Activated T-cell treated with anti-CD3 and anti-CD28 coated beads for 48 hours (primary cell): ENCODE measurements at regions not wholly inside any gene's neighbourhood (a gene's known extent, or its start where the extent isn't known, plus 50 kb on each side); places are given as distances from the start of the nearest gene placed in this dataset.

Source experiments
- DNase-seq: peaks from one replicate; pipeline ENCODE4 v3.0.0-alpha.2; 2020; ENCODE audit warnings: low read depth

DNA sequence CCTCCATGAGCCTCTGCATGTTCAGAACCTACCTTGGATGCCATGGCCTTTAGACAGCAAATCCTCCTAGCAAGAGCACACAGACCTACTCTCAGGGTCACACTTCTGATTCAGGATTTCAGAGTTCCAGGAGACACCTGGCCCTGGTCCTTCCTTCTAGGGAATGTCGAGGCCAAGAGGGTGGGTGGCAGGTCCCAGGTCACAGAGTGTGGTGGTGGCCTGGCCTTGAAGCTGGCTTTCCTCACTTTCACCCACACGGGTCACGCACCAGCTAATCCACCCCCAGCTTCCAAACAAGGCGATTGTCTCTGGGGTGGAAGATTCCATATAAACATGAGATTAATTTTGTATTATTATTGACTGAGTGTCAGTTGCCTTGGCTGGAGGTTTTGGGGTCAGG lies 328.3 kb upstream of the RTL1 start:
- DNase-seq: no peak

DNA sequence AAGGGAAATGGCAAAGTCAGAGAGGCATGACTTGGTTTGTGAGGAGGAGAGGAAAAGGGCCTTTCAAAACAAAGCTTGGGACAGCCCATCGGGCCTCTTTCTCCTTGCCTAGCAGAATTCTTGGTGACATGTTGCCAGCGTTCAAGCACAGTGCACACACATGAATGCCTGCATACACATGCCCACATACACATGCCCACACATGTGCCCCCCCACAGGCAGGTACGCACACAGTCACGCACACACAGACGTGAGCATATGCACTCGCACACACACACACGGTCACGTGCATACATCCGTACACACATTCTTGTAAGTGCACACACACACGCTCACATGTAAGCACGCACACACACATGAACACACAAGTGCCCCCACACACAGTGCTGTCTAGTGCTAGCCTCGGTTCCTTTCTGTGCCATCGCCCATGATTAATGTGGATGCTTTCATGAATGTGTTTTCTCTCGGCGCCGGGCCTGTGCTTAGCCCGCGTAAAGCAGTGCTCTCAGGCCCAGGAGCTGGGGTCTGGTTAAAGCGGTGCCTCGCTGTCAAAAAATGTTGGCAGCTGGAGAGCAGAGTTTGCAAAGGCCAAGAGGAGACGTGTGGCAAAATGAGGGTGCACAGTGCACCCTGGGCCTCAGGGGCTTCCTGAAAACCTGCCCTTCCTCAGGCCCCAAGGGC lies 328.8 kb upstream of the DIO3 start:
- DNase-seq: no peak

DNA sequence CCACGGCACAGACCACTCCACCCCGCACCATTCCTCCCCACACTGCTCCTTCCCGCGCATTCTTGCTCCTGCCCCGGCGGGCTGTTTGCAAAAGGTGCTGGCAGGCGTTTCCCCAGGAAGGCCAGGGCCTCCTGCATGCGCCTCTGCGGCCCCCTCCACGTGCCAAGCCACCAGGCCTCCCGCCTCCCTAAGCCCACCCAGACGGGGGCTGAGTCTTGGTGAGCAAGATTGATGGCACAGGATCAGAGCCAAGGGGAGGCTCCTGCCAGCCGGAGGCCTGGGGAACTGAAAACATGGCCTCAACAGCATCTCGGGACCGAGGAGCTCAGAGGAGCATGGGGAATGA lies 328.3 kb upstream of the DIO3 start:
- no peak for DNase-seq

DNA sequence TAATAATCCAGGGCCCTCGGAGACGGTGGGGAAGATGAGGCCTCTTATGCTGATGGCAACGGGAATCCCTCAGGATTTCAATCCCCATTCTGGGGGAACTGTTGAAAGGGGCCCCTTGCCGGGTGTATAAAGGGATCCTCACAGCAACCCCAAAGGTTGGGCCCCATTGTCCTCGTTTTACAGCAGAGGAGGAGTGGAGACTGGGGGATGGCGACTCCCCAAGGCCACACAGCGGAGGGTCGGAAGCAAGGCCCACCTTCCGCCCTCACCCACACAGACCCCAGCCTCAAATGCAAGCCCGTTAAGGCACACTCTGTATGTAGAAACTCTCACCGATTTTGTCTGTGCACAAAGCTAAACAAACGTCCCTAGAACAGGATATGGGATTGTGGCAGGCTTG lies 327.9 kb upstream of the DIO3 start:
- DNase-seq: no peak

DNA sequence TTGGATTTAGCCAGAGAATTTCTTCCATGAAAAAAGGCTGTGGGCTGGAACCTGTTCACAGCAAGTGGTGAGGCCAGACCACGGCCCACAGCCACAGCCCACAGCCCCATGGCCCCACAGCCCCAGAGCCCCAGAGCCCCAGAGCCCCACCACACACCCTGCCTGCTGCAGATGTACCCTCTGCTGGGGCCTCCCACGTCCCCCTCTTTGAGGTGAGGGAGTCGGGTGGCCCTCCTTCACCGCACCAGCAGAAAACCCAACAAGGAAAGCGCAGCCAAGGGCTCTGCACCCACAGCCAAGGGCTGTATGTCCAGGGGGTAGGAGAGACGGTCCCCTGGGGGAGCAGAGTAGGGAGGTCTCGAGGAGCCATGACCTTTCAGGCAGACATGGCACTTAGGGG lies 327.5 kb upstream of the DIO3 start:
- DNase-seq: no peak

DNA sequence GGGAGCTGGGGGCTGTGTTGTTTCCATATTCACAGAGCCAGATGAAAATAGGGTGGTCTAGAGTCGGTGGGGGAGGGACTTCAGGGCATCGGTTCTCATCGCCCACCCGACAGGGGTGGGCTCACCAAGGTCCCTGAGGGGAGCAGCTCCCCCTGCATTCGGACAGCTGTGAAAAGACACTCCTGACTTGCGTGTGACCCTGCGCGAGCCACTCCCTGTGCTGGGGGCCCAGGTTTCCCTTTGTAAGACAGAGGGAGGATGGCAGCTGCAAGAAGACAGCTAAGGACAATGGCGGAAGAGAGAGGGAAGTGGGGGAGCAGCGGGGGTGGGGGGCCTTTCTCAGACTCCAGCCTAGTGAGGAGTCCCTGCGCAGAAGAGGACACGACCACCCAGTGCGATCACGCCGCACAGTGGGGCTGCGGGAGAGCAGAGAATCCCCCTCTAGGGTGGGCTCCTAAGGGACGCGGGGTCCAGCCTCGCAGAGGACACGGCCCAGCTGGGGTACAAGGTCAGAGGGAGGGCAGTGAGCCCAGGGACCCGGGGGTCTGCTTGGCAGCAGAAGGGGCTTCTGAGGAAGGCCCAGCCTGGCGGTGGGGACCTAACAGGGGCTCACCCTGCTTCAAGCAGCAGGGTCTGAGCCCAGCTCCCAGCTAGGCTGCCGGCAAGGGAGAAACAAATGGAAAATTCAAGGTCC lies 326.9 kb upstream of the DIO3 start:
- DNase-seq: no peak

DNA sequence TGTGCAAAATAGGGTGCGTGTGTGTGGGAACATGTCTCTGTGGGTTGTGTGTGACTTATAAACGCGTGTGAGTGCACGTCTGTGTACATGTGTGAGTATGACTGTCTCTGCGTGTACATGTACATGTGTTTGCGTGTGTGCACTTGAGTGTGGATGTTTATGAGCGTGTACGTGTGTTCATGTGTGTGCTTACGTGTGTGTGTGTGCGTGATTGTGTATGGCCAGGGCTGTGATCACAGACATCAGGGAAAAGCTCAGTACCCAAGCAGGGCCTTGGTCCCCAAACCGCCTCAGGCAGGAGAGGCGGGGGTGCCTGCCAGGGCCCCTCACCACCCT lies 326.3 kb upstream of the DIO3 start:
- no peak for DNase-seq

DNA sequence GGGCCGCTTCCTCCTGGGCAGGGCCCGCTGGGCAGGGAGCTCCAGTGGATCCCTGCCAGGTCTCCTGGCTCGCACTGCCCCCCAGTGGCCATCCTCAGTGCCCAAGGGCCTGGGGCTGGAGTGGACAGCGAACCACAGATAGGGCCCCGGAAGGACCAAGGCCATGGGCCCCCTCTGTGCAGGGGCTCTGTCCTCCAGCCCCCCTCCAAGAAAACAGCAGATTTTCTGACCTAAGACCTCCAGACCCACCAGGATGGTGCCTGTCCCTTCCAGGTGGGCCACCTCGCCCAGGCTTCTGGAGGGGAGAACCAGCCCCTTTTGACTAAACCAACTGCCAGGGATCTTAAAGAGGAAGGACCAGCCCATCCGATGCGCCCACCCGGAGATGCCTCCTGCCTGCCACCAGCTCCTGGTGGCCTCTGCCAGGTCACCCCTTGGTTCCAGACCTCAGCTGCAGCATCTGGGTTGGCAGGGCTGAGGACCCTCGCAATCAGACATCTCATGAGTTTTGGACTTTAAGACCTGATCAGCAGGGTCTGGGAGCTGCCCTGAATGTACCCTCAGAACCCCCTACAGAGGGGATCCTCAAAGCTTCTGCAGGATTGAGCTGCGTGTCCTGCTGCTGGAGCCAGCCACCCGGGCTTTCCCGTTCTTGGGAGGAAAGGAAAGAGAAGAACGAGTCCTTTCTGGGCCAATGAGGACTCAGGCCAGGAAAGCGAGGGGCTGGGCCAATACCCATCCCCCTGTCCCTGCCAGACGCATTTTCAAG lies 325.8 kb upstream of the DIO3 start:
- peak; percentile 18 for DNase-seq

DNA sequence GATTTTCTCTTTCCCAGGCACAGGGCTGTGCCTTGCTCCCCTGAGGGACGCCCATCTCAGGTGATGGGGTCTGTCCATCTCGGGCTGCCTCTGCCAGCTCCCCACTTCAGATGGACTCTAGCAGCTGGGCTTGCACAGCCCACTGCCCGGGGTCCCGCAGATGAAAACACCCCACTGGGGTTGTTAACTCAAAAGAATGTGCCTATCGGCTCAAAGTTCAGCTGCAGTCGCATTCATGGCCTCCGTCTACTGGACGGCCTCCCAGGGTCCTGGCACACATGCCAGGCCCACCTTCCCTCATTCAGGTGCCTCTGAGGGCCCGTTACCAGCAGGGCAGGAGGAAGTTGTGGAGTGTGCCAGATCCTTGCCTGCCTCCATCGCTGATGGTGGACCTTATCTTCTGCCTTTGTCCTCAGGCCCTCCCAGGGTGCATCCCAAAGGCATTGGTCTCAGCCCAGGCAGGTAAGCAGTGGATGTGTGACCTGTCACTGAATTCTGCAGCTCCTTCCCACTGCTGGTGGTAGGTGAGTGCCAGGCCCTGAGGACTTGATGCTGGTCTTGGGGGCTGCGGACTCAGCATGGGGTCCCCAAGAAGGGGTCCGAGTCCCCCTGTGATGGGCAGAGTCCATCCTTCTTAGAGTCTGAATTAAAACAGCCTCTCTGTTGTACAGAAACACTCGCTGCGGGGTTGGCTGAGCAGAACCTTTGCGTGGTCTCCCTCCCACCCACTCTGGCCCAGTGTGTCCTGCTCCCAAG lies 324.6 kb upstream of the DIO3 start:
- DNase-seq: no peak

DNA sequence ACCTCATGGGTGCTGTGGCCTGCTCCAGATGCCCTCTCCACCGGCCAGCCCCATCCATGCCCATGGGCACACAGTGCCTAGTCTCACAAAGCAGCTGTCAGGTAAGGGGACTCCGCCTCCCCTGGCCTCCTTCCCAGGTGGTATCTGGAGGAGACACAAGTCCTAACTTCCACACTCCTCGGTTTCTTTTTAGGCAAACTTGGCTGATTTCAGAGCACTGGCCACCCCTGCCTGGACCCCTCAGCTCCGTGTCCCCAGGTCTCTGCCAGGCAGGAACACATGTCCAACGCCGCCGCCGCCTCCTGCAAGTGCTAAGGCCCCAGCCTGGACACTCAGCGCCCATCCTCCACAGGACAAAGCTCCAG lies 324.1 kb upstream of the DIO3 start:
- DNase-seq: no peak

DNA sequence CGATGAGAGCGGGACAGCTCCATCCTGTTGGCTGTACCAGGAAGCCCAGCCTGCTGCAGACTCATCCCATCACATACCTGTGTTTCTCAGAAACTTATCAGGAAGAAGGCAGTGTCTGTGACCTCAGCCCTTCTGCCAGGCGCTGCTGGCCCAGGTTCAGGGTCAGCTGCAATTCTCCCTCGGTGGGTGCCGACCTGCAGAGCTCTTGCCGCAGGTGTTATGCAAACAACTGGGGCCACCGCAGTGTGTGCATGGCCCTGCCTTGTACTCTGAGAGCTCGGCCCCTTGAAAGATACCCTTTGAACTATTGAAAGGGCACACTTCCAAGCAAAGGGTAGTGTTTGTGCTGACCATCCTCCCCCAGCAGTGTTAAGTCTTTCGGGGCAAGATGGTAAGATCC lies 322.2 kb upstream of the DIO3 start:
- no peak for DNase-seq

DNA sequence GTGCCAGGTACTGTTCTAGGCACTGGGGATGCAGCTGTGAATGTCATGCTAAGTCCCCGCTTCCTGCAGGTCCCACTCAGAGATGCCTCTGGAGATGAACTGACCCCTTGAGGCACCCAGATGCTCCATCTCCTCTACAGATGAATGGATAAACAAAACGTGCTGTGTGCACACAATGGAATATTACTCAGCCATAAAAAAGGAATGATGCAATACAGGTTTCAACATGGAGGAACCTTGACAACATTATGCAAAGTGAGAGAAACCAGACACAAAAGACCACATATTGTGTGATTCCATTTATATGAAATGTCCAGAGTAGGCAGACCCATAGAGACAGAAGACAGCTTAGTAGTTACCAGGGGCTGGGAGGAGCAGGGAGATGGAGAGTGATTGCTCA lies 320.1 kb upstream of the DIO3 start:
- no peak for DNase-seq

DNA sequence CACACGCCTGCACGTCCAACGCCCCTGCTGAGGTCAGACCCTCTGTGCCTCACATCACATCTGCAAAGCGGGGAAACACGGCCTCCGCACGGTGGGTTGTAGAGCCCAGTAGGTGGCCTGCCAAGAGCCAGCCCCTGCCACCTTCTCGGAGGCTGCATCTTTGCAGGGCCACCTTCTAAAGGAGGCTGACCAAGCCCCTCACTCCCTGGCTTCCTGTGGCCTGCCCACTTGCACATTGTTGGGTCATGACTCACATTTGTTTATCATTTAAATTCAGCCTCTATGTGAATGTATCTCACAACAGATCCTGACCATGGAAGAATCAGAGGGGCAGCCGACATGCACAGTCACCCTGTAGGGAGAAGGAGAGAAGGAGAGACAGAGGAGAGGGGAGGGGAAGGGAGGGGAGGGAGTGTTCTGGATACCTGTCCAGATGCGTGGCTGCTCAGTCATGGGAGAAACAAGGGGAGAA lies 319.5 kb upstream of the DIO3 start:
- DNase-seq: no peak

DNA sequence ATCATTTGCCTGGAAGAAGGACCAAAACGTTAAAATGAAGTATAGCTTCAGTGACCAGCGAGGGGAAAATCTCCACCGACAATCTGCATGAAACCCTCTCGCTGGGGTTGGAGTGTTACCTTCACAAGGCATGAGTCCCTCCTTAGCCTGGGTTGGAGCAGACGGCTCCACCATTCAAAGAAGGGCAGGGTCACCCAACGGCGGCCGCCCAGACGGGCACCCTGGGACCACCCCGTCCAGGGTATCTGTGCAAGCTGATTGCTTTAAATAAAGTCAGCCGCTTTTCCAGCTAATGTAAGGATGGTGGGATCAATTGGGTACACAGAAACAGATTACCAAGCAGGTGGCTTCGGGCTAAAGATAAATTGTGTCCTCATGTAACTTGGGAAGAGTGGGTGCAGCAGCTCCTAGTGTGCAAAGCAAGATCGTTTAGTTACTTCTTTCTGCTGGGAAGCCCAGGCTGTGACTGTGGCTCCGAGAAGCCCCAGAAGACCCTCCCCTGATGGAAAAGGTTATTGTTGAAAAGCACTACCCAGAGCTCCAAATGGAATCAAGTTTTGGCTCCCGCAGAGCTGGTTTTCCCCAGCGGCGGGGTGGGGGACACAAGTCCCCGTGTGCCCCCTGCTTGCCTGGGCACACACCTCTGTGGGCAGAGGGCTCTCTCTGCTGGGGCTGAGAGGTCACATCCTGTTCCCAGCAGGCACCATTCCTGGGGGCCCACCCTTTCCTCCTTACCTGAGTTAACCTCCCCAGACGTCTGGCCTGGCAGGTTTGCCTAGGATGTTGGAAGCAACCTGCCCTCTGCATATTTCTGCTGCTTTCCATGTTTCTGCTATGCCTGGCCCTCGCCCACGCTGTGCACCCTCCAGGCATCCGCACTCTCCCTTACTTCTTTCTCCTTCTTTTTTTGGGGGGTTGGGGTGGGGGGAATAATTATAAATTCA lies 318.6 kb upstream of the DIO3 start:
- no peak for DNase-seq

DNA sequence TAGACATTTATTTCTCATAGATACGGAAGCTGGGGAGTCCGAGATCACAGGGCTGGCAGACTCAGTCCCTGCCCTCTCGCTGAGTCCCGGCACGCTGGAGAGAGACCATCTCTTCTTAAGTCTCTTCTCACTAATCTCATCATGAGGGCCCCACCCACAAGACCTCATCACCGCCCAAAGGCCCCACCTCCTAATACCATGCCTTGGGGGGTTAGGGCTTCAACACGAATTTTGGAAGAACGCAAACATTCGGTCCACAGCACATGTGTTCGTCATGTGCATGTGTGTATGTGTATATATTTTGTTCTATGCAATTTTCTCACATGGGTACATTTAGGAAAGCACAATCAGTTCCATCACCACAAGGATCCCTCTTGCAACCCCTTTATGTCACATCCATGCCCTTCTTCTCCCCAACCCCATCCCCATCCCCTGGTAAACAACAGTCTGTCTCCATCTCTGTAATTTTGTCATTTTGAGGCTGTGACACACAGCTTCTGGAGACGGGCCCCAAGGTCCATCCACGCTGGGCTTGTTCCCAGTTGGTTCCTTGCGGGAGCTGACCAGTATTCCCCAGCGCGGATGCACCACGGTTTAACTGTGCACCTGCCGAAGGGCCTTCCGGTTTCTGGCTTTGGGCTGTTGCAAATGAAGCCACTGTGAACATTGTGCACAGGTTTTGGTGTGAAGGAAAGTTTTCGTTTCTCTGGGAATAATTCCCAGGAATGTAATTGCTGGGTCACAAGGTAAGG lies 317.5 kb upstream of the DIO3 start:
- DNase-seq: no peak

DNA sequence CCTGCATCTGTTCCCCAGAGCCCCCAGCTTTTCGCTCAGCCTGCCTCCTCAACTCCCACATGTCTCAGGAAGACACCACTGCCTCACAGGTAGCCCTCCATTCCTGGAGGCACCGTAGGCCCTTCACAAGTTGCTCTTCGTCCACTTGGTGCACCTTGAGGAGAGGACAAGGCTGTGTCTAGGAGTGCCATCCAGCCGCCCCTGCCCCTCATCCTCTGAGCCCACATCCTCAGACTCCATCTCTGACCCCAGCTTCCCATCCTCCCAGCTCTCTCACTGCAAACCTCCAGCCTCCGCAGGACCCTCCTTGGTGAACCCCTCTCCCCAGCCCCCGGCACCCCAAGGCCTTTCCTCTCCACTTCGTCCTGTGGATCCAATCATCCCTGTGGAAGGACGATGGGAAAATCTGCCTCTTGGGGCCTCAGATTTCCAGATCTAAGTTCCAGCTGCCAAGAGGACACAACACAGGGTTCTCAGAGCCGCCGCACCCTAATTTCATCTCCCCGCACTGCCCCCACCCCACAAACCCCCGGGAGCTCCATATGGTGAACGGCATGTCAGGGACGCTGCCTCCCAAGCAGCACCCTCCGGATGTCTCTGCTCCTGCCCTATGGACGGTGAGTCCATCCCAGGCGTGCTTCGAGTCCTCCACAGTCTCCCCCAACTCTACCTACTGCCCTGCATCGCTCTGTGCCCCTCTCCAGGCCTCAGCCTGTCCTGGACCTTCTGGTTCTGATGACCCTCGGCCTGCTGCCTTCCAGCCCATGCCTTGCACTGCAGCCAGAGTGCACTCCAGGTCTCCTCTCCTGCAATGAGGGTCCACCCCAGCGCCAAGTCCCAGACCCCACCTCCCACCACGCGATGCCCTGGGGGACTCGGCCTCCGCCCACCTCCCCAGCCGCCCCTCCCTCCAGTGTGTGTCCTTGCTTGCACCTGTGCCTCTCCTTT lies 314.1 kb upstream of the DIO3 start:
- DNase-seq: no peak

DNA sequence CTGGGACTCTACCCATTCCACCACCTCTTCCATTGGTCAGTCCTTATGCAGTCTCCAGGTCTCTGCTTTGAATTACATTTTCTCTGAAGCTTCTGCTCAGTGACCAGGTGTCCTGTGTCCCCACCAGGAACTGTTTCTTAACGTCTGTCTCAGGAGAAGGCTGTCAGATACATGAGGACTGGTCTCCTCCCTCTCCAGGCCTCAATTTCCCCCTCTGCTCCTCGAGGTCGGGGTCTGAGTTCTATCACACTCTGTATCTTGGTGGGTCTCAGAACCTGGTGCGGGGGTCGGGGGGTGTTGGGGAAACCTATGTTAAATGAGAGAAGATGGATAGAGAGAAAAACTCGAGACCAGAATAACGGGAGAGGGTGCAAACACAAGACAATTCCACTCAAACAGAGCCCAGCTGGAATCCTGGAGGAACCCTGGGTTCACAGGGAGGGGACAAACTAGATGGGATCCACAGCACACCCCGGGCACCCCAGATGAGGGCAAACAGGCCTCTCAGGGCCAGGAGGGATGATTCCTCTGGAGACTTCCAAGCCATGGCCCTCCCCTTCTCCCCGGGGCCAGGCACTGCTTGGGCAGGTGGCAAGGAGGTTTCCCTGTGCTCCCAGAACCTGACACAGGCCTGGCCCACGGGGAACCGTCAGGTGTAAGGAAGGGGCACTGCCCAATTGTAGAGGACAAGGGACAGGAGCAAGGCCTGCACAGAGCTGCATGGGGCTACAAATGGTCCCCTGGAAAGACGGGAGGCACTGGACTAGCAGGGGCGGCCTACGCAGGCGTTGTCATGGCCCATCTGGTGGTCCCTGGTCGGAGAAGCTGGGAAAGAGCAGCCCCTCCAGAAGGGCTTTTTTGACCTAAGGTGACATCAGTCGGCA lies 313.2 kb upstream of the DIO3 start:
- DNase-seq: no peak

DNA sequence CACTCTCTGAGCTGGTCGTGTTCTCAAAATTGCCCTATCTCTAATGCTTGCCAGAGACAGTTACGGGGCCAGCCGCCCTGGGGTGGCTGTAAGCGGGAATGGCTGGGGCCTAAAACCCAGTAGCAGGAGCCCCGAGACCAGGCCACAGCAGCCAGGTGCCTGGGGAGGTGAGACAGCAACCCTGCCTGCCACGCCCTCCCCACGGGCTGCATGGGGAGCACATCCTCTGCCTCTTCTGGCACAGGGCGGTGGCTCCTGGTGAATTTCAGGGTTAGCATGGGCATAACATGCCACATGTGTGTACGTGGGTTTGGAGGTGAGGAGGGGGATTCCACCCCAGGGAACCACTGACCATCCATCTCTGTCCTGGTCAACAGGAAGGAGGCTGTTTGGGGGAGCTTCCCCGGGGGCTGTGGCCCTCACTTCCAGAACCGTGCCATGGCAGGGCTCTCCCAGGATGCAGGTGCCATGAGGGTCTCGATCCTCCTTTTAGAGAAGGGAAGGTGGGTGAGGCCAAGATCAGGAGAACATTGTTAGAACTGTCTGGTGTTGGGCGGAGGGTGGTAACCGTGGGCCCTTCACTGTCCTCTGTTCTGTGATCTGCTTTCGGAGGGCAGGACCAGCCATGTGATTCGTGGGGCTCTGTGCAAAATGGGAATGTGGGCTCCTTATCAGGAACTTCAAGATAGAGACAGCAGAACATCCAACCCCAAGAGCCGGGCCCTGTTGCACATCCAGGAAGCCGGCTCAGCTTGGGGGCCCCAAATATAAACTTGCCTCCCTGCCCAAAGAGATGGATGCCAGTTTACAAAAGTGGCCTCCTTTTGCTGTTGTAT lies 312.2 kb upstream of the DIO3 start:
- no peak for DNase-seq
